HepG2 (cell line): ENCODE measurements at regions not wholly inside any gene's neighbourhood (a gene's known extent, or its start where the extent isn't known, plus 50 kb on each side); places are given as distances from the start of the nearest gene placed in this dataset.

Experiments
- ATAC-seq: fragments of 200-7000 bp; cut with Tn5 transposase; 3 replicates; pipeline ENCODE4 v1.9.1; 2020; ENCODE audit warnings: mild to moderate bottlenecking, moderate library complexity
- BruUV-seq: library from RNA; stranded (reverse); fragments of 400-500 nt; replicated peaks from 2 replicates; lab custom pipeline; 2021; lab: Mats Ljungman, UMichigan
- CTCF ChIA-PET: fragments of 300-600 bp; formaldehyde crosslinking; extraction: SDS; loops from one replicate; lab custom pipeline; 2021; ENCODE audit warnings: low total read pairs, inconsistent platforms, low intra/inter-chr PET ratio; lab: Yijun Ruan, JAX
- POLR2A ChIA-PET: fragments of 350-600 bp; sonication (Branson Sonifier 250); formaldehyde crosslinking; loops from one replicate; lab custom pipeline; 2020; ENCODE audit warnings: antibody characterized with exemption, inconsistent platforms; lab: Yijun Ruan, JAX
- DNase-seq: peaks from one replicate; pipeline ENCODE4 v3.0.0-alpha.2; 2015; ENCODE audit warnings: low spot score
- FAIRE-seq: peaks from 3 replicates; lab custom pipeline; 2011; peaks lifted over from hg19 to GRCh38; lab: Jason Lieb, UNC
- H2AFZ ChIP-seq: one replicate; pipeline ENCODE4 v1.6.1; 2011; ENCODE audit warnings: low read length, inconsistent platforms
- H3K27ac ChIP-seq: fragments of 300-600 bp; 3 replicates; pipeline ENCODE4 v1.8.0; 2011; ENCODE audit warnings: mixed run types, mild to moderate bottlenecking, mixed read lengths, low read length, inconsistent platforms; ENCODE audit not compliant: insufficient read depth; ENCODE audit errors: extremely low read length
- H3K27me3 ChIP-seq, 2 experiments: fragments of 200-600 bp in 1 of 2; 2 replicates in 1 of 2; 3 replicates in 1 of 2; pipeline versions ENCODE4 v1.6.0 to v1.8.0; 2011; ENCODE audit warnings: low read length in 2 of 2, mild to moderate bottlenecking in 2 of 2, moderate library complexity in 2 of 2, inconsistent platforms in 1 of 2; ENCODE audit not compliant: insufficient read depth in 2 of 2, control insufficient read depth in 1 of 2
- H3K36me3 ChIP-seq, 2 experiments: fragments of 200-600 bp in 1 of 2; replicated peaks in 1 of 2; 2 replicates in 1 of 2; 3 replicates in 1 of 2; pipeline versions ENCODE4 v1.5.1 to v1.8.0; 2011; ENCODE audit warnings: low read length in 2 of 2, inconsistent platforms in 1 of 2; ENCODE audit not compliant: insufficient read depth in 2 of 2, control insufficient read depth in 1 of 2
- H3K4me1 ChIP-seq: 2 replicates; pipeline ENCODE4 v1.5.1; 2012; ENCODE audit warnings: low read length, inconsistent platforms; ENCODE audit not compliant: insufficient read depth
- H3K4me2 ChIP-seq: 2 replicates; pipeline ENCODE4 v1.6.0; 2011; ENCODE audit warnings: low read depth, low read length, inconsistent platforms
- H3K4me3 ChIP-seq, 3 experiments: fragments of 200-600 bp in 1 of 3; sonication (generic), shearing (Covaris generic) in 1 of 3; replicated peaks in 1 of 3; 2 replicates each; pipeline ENCODE4 v1.5.1; 2011 to 2016; ENCODE audit warnings: low read length in 3 of 3, inconsistent platforms in 2 of 3, low read depth in 2 of 3, mild to moderate bottlenecking in 2 of 3, control low read depth in 1 of 3, mixed read lengths in 1 of 3; ENCODE audit not compliant: insufficient read depth in 1 of 3
- H3K79me2 ChIP-seq: one replicate; pipeline ENCODE4 v1.6.1; 2011; ENCODE audit warnings: low read length, inconsistent platforms; ENCODE audit not compliant: insufficient read depth
- H3K9ac ChIP-seq: 2 replicates; pipeline ENCODE4 v1.6.0; 2011; ENCODE audit warnings: mild to moderate bottlenecking, low read depth, low read length, inconsistent platforms; ENCODE audit not compliant: insufficient read depth
- H3K9me3 ChIP-seq: 2 replicates; pipeline ENCODE4 v1.5.1; 2012; ENCODE audit warnings: mild to moderate bottlenecking, low read length
- H4K20me1 ChIP-seq: 2 replicates; pipeline ENCODE4 v1.6.0; 2011; ENCODE audit warnings: inconsistent platforms, mild to moderate bottlenecking, low read length, moderate library complexity; ENCODE audit not compliant: insufficient read depth
- CHCHD3 ChIP-seq: sonication (generic); formaldehyde crosslinking; IDR thresholded peaks from 2 replicates; pipeline ENCODE4 v1.8.0; 2022; ENCODE audit warnings: mild to moderate bottlenecking, missing genetic modification reagents, moderate library complexity
- FOXJ3 ChIP-seq: sonication (generic); formaldehyde crosslinking; IDR thresholded peaks from 2 replicates; pipeline ENCODE4 v1.4.0; 2020; ENCODE audit warnings: missing genetic modification reagents, mild to moderate bottlenecking, borderline replicate concordance
- GLMP ChIP-seq: sonication (generic); formaldehyde crosslinking; IDR thresholded peaks from 2 replicates; pipeline ENCODE4 v1.9.0; 2021; ENCODE audit warnings: missing genetic modification reagents, mild to moderate bottlenecking, borderline replicate concordance
- KMT2B ChIP-seq: IDR thresholded peaks from 2 replicates; pipeline ENCODE4 v1.6.1; 2016; ENCODE audit warnings: missing genetic modification reagents, missing compliant biosample characterization
- TGIF2 ChIP-seq: IDR thresholded peaks from 2 replicates; pipeline ENCODE4 v1.6.1; 2016; ENCODE audit warnings: control low read depth, missing compliant biosample characterization
- YY1 ChIP-seq: IDR thresholded peaks from 2 replicates; pipeline ENCODE4 v1.6.1; 2011; ENCODE audit warnings: low read length, low read depth, moderate library complexity, mild to moderate bottlenecking; ENCODE audit not compliant: insufficient read depth, insufficient replicate concordance
- ZKSCAN1 ChIP-seq: fragments of 150-350 bp; IDR thresholded peaks from 2 replicates; pipeline ENCODE4 v1.6.1; 2014; ENCODE audit warnings: low read length
- ZMYM4 ChIP-seq: sonication (generic); formaldehyde crosslinking; IDR thresholded peaks from 2 replicates; pipeline ENCODE4 v1.8.1; 2023; ENCODE audit warnings: mild to moderate bottlenecking, missing genetic modification reagents
- ZNF235 ChIP-seq: sonication (generic); formaldehyde crosslinking; IDR thresholded peaks from 2 replicates; pipeline ENCODE4 v1.8.1; 2023; ENCODE audit warnings: mild to moderate bottlenecking, missing genetic modification reagents, borderline replicate concordance
- ZNF326 ChIP-seq: sonication (generic); formaldehyde crosslinking; IDR thresholded peaks from 2 replicates; pipeline ENCODE4 v1.4.0; 2020; ENCODE audit warnings: missing genetic modification reagents, borderline replicate concordance
- ZNF33B ChIP-seq: sonication (generic); formaldehyde crosslinking; IDR thresholded peaks from 2 replicates; pipeline ENCODE4 v1.5.1; 2020; ENCODE audit warnings: mild to moderate bottlenecking, missing genetic modification reagents
- ZNF446 ChIP-seq: sonication (generic); formaldehyde crosslinking; IDR thresholded peaks from 2 replicates; pipeline ENCODE4 v1.5.0; 2020; ENCODE audit warnings: mild to moderate bottlenecking, missing genetic modification reagents
- ZNF792 ChIP-seq: IDR thresholded peaks from 2 replicates; pipeline ENCODE4 v1.6.1; 2016
- ZNF839 ChIP-seq: sonication (generic); formaldehyde crosslinking; IDR thresholded peaks from 2 replicates; pipeline ENCODE4 v1.4.0; 2020; ENCODE audit warnings: missing genetic modification reagents, mild to moderate bottlenecking, borderline replicate concordance
- WGBS: methylation state at CpG from one replicate; pipeline ENCODE4 v1.1.6; 2017; ENCODE audit warnings: low lambda C conversion rate; 5-methylcytosine and 5-hydroxymethylcytosine counted together
- in situ Hi-C: cut with HindIII; loops from 2 replicates; pipeline ENCODE4 v1.10.0; 2017; ENCODE audit warnings: low pct_unique_long_range_greater_than_20kb; ENCODE audit not compliant: extremely low pct_ligation_motif_present
- intact Hi-C: fragments of 100-400 bp; cut with micrococcal nuclease; formaldehyde crosslinking; loops from one replicate; pipeline ENCODE4 v1.10.0; 2022; ENCODE audit not compliant: unreplicated experiment
- TF ChIP-seq, protein P1 (sequence below): sonication (generic); formaldehyde crosslinking; IDR thresholded peaks from 2 replicates; pipeline ENCODE4 v1.4.0; 2020; ENCODE audit warnings: mild to moderate bottlenecking, missing genetic modification reagents
- TF ChIP-seq, protein P2 (sequence below): IDR thresholded peaks from 2 replicates; pipeline ENCODE4 v1.6.1; 2012; ENCODE audit warnings: low read length, improper control_type of control experiment
- TF ChIP-seq, protein P3 (sequence below): IDR thresholded peaks from 2 replicates; pipeline ENCODE4 v1.6.1; 2016; ENCODE audit warnings: missing genetic modification reagents, missing compliant biosample characterization
- TF ChIP-seq, protein P4 (sequence below): sonication (generic); formaldehyde crosslinking; IDR thresholded peaks from 2 replicates; pipeline ENCODE4 v1.4.0; 2020; ENCODE audit warnings: missing genetic modification reagents

DNA sequence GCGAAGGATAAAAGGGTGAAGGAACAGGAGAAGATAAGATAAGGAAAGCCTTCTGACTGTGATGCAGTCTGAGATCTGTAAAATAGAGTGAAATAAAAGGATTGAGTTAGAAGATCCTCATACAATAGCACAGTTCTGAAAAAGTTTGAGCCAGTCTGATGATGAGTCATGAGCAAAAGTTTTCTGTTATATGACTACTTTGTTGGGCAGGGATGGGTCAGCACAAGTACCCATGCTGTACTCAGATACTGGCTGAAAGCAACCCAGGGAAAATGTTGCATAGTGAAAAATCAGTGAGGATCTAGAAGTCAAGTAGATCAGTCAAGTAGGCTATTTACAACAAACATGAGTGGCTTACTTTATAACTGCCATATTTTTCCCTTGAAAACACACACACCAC is 253.5 kb downstream of the PCDH10 start:
- TF ChIP-seq, protein P1, sequence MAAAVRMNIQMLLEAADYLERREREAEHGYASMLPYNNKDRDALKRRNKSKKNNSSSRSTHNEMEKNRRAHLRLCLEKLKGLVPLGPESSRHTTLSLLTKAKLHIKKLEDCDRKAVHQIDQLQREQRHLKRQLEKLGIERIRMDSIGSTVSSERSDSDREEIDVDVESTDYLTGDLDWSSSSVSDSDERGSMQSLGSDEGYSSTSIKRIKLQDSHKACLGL (CRISPR knock-in tag), result no peak
- TF ChIP-seq, protein P2, sequence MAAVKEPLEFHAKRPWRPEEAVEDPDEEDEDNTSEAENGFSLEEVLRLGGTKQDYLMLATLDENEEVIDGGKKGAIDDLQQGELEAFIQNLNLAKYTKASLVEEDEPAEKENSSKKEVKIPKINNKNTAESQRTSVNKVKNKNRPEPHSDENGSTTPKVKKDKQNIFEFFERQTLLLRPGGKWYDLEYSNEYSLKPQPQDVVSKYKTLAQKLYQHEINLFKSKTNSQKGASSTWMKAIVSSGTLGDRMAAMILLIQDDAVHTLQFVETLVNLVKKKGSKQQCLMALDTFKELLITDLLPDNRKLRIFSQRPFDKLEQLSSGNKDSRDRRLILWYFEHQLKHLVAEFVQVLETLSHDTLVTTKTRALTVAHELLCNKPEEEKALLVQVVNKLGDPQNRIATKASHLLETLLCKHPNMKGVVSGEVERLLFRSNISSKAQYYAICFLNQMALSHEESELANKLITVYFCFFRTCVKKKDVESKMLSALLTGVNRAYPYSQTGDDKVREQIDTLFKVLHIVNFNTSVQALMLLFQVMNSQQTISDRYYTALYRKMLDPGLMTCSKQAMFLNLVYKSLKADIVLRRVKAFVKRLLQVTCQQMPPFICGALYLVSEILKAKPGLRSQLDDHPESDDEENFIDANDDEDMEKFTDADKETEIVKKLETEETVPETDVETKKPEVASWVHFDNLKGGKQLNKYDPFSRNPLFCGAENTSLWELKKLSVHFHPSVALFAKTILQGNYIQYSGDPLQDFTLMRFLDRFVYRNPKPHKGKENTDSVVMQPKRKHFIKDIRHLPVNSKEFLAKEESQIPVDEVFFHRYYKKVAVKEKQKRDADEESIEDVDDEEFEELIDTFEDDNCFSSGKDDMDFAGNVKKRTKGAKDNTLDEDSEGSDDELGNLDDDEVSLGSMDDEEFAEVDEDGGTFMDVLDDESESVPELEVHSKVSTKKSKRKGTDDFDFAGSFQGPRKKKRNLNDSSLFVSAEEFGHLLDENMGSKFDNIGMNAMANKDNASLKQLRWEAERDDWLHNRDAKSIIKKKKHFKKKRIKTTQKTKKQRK, result no peak
- TF ChIP-seq ZNF33B (CRISPR knock-in tag) (no peak), ZNF792 (no peak), ZNF326 (no peak), CHCHD3 (no peak), FOXJ3 (CRISPR knock-in tag) (no peak), ZMYM4 (CRISPR knock-in tag) (no peak), ZNF839 (CRISPR knock-in tag) (no peak), GLMP (no peak), YY1 (no peak), ZKSCAN1 (no peak), ZNF446 (CRISPR knock-in tag) (no peak), ZNF235 (no peak), KMT2B (CRISPR knock-in tag) (no peak), TGIF2 (CRISPR knock-in tag) (no peak)
- TF ChIP-seq, protein P3, sequence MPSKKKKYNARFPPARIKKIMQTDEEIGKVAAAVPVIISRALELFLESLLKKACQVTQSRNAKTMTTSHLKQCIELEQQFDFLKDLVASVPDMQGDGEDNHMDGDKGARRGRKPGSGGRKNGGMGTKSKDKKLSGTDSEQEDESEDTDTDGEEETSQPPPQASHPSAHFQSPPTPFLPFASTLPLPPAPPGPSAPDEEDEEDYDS (CRISPR knock-in tag), result no peak
- TF ChIP-seq, protein P4, sequence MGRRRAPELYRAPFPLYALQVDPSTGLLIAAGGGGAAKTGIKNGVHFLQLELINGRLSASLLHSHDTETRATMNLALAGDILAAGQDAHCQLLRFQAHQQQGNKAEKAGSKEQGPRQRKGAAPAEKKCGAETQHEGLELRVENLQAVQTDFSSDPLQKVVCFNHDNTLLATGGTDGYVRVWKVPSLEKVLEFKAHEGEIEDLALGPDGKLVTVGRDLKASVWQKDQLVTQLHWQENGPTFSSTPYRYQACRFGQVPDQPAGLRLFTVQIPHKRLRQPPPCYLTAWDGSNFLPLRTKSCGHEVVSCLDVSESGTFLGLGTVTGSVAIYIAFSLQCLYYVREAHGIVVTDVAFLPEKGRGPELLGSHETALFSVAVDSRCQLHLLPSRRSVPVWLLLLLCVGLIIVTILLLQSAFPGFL (CRISPR knock-in tag), result no peak
- TF ChIP-seq, all 625 proteins: peak for 0
- Histone ChIP-seq H3K36me3 (no peaks in the 10 kb centered on the region), H3K27me3 (no peaks in the 10 kb centered on the region), H3K4me2 (no peak overlapping the region), H3K9ac (no peak overlapping the region), H3K79me2 (no peaks in the 10 kb centered on the region), H3K9me3 (no peaks in the 10 kb centered on the region), H3K4me3 (no peak overlapping the region), H3K4me1 (no peaks in the 10 kb centered on the region), H2AFZ (no peak overlapping the region), H3K27ac (no peak overlapping the region), H4K20me1 (no peaks in the 10 kb centered on the region)
- no peak for FAIRE-seq
- intact Hi-C loops (no loop called here), in situ Hi-C loops (no loop called here)
- BruUV-seq, result no TSS peak
- no peak for DNase-seq
- CTCF ChIA-PET, result no interaction called here
- ATAC-seq, result no peak
- POLR2A ChIA-PET, result no interaction called here
- 0% methylated on average over 1 of the region's 1 CpG for WGBS
